ENCODE measurements at regions not wholly inside any gene's neighbourhood (a gene's known extent, or its start where the extent isn't known, plus 50 kb on each side); places are given as distances from the start of the nearest gene placed in this dataset.

DNA sequence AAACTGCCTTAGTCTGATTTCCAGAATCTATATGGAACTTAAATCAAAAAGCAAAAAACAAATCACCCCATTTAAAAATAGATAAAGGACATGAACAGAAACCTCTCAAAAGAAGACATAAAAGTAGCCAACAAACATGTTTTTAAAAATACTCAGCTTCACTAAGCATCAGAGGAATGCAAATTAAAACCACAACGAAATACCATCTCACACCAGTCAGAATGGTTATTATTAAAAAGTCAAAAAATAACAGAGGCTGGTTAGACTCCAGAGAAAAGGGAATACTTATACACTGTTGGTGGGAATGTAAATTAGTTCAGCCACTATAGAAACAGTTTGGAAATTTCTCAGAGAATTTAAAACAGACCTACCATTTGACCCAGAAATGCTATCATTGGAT, 367.9 kb downstream of the ZIC4 start:
- TF ChIP-seq, protein P1, sequence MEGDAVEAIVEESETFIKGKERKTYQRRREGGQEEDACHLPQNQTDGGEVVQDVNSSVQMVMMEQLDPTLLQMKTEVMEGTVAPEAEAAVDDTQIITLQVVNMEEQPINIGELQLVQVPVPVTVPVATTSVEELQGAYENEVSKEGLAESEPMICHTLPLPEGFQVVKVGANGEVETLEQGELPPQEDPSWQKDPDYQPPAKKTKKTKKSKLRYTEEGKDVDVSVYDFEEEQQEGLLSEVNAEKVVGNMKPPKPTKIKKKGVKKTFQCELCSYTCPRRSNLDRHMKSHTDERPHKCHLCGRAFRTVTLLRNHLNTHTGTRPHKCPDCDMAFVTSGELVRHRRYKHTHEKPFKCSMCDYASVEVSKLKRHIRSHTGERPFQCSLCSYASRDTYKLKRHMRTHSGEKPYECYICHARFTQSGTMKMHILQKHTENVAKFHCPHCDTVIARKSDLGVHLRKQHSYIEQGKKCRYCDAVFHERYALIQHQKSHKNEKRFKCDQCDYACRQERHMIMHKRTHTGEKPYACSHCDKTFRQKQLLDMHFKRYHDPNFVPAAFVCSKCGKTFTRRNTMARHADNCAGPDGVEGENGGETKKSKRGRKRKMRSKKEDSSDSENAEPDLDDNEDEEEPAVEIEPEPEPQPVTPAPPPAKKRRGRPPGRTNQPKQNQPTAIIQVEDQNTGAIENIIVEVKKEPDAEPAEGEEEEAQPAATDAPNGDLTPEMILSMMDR (IDR thresholded peaks at IDR 0.05; ENCODE audit: insufficient read depth, low read length, poor library complexity, severe bottlenecking), result no peak
- no peak for TF ChIP-seq EZH2phosphoT487 (conservative IDR thresholded peaks at IDR 0.05; ENCODE audit: low read length)
